ENCODE measurements at regions not wholly inside any gene's neighbourhood (a gene's known extent, or its start where the extent isn't known, plus 50 kb on each side); places are given as distances from the start of the nearest gene placed in this dataset.

- in situ Hi-C loops (cut with MboI; ENCODE audit: low sequenced_read_pairs, unreplicated experiment), result no loop called here
- DNase-seq (ENCODE audit: low spot score), result no peak
- TF ChIP-seq CTCF (IDR thresholded peaks at IDR 0.05; ENCODE audit: borderline replicate concordance, control extremely low read depth, extremely low read depth, insufficient read depth, missing control alignments), result no peak
Measured at GRCh38 chr2:150742094-150742493, 254.6 kb upstream of the RND3 start.

- in situ Hi-C loops (cut with MboI; ENCODE audit: low sequenced_read_pairs, unreplicated experiment), result no loop called here
- DNase-seq (ENCODE audit: low spot score), result no peak
- no peak for TF ChIP-seq CTCF (IDR thresholded peaks at IDR 0.05; ENCODE audit: borderline replicate concordance, control extremely low read depth, extremely low read depth, insufficient read depth, missing control alignments)
Measured at GRCh38 chr2:150735894-150736498, 248.5 kb upstream of the RND3 start.

- in situ Hi-C loops (cut with MboI; ENCODE audit: low sequenced_read_pairs, unreplicated experiment), result no loop called here
- TF ChIP-seq CTCF (IDR thresholded peaks at IDR 0.05; ENCODE audit: borderline replicate concordance, control extremely low read depth, extremely low read depth, insufficient read depth, missing control alignments), result no peak
- no peak for DNase-seq (ENCODE audit: low spot score)
Measured at GRCh38 chr2:150733051-150733618, 245.7 kb upstream of the RND3 start.

- no peak for TF ChIP-seq CTCF (IDR thresholded peaks at IDR 0.05; ENCODE audit: borderline replicate concordance, control extremely low read depth, extremely low read depth, insufficient read depth, missing control alignments)
- in situ Hi-C loops (cut with MboI; ENCODE audit: low sequenced_read_pairs, unreplicated experiment), result no loop called here
- no peak for DNase-seq (ENCODE audit: low spot score)
Measured at GRCh38 chr2:150732491-150732890, 245.0 kb upstream of the RND3 start.

GRCh38 chr2:150732064-150732463, 244.6 kb upstream of the RND3 start:
- DNase-seq (ENCODE audit: low spot score), result no peak
- no peak for TF ChIP-seq CTCF (IDR thresholded peaks at IDR 0.05; ENCODE audit: borderline replicate concordance, control extremely low read depth, extremely low read depth, insufficient read depth, missing control alignments)
- in situ Hi-C loops (cut with MboI; ENCODE audit: low sequenced_read_pairs, unreplicated experiment), result no loop called here

GRCh38 chr2:150729495-150729955, 242.1 kb upstream of the RND3 start:
- in situ Hi-C loops (cut with MboI; ENCODE audit: low sequenced_read_pairs, unreplicated experiment), result no loop called here
- TF ChIP-seq CTCF (IDR thresholded peaks at IDR 0.05; ENCODE audit: borderline replicate concordance, control extremely low read depth, extremely low read depth, insufficient read depth, missing control alignments), result no peak
- DNase-seq (ENCODE audit: low spot score), result no peak

Data from GM13976 (cell line).